ENCODE measurements at regions not wholly inside any gene's neighbourhood (a gene's known extent, or its start where the extent isn't known, plus 50 kb on each side); places are given as distances from the start of the nearest gene placed in this dataset.

DNA sequence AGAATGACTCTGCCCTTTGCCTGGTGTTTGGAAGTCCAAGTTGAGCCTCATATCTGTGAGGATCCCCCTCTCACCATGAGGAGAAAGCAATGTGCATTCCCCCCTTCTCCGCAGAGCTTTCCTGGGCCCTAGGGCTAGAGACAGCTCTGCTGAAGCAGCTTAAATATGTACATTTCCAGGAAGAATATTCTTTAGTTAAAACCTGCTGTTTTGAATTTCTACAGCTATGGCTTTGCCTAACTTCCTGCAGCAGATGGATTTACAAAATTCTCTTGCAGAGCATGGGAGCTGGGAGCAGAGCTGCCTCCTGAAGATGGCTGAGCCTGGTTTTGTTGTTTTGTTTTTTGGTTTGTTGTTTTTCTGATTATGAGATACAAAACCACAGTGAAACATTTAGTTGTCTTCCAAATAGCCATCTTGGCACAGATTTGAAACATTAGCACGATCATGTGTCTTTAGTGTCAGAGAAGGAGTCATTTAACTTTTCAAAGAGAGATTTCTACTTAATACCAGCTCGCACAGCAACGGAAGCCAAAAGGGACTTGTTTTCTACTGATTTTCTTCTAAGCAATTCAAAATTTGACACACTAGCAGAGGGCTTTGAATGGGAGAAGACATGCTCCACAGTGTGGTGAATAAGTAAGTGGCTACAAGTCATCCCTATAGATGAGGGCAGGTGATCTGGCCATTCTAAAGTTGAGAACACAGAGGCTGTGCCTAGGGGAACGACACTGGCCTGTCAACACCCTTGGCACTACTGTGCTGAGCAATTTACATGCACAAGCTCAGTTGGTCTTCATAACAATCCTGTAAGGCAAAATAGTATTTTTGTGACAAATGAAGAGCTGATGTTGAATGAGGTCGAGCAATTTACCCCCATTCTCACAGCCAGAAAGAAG, 222.6 kb downstream of the MREG start (continued):
- TF ChIP-seq HNF1A (IDR thresholded peaks at IDR 0.05; ENCODE audit: low read depth) (no peak), HNF1A (CRISPR knock-in tag; IDR thresholded peaks at IDR 0.05; ENCODE audit: borderline replicate concordance) (0 out of 2 replicates have a peak, but pooled peaks have one; percentile 20), ZNF317 (CRISPR knock-in tag; IDR thresholded peaks at IDR 0.05) (0 out of 2 replicates have a peak, but pooled peaks have one; percentile 3), DMTF1 (CRISPR knock-in tag; IDR thresholded peaks at IDR 0.05) (0 out of 2 replicates have a peak, but pooled peaks have one; percentile 56), ZNF572 (CRISPR knock-in tag; IDR thresholded peaks at IDR 0.05) (0 out of 2 replicates have a peak, but pooled peaks have one; percentile 31), ZNF205 (CRISPR knock-in tag; IDR thresholded peaks at IDR 0.05) (0 out of 2 replicates have a peak, but pooled peaks have one; percentile 27), HMG20B (CRISPR knock-in tag; conservative IDR thresholded peaks at IDR 0.05) (no peak), BCL6 (CRISPR knock-in tag; IDR thresholded peaks at IDR 0.05) (no peak), ZNF605 (CRISPR knock-in tag; IDR thresholded peaks at IDR 0.05) (0 out of 2 replicates have a peak, but pooled peaks have one; percentile 48), ZNF678 (CRISPR knock-in tag; IDR thresholded peaks at IDR 0.05) (0 out of 2 replicates have a peak, but pooled peaks have one; percentile 35), ZNF230 (CRISPR knock-in tag; IDR thresholded peaks at IDR 0.05) (0 out of 2 replicates have a peak, but pooled peaks have one; percentile 51), ZNF510 (CRISPR knock-in tag; IDR thresholded peaks at IDR 0.05; ENCODE audit: low read depth) (peak; percentile 80; the same call in 1 of the 2 replicates), ZFP90 (CRISPR knock-in tag; IDR thresholded peaks at IDR 0.05; ENCODE audit: borderline replicate concordance) (peak; percentile 31; the same call in 1 of the 2 replicates), KDM2A (CRISPR knock-in tag; IDR thresholded peaks at IDR 0.05; ENCODE audit: borderline replicate concordance, low read depth) (0 out of 2 replicates have a peak, but pooled peaks have one; percentile 14)
- TF ChIP-seq, protein P1, sequence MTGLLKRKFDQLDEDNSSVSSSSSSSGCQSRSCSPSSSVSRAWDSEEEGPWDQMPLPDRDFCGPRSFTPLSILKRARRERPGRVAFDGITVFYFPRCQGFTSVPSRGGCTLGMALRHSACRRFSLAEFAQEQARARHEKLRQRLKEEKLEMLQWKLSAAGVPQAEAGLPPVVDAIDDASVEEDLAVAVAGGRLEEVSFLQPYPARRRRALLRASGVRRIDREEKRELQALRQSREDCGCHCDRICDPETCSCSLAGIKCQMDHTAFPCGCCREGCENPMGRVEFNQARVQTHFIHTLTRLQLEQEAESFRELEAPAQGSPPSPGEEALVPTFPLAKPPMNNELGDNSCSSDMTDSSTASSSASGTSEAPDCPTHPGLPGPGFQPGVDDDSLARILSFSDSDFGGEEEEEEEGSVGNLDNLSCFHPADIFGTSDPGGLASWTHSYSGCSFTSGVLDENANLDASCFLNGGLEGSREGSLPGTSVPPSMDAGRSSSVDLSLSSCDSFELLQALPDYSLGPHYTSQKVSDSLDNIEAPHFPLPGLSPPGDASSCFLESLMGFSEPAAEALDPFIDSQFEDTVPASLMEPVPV (CRISPR knock-in tag; IDR thresholded peaks at IDR 0.05) = no peak
- TF ChIP-seq, protein P2, sequence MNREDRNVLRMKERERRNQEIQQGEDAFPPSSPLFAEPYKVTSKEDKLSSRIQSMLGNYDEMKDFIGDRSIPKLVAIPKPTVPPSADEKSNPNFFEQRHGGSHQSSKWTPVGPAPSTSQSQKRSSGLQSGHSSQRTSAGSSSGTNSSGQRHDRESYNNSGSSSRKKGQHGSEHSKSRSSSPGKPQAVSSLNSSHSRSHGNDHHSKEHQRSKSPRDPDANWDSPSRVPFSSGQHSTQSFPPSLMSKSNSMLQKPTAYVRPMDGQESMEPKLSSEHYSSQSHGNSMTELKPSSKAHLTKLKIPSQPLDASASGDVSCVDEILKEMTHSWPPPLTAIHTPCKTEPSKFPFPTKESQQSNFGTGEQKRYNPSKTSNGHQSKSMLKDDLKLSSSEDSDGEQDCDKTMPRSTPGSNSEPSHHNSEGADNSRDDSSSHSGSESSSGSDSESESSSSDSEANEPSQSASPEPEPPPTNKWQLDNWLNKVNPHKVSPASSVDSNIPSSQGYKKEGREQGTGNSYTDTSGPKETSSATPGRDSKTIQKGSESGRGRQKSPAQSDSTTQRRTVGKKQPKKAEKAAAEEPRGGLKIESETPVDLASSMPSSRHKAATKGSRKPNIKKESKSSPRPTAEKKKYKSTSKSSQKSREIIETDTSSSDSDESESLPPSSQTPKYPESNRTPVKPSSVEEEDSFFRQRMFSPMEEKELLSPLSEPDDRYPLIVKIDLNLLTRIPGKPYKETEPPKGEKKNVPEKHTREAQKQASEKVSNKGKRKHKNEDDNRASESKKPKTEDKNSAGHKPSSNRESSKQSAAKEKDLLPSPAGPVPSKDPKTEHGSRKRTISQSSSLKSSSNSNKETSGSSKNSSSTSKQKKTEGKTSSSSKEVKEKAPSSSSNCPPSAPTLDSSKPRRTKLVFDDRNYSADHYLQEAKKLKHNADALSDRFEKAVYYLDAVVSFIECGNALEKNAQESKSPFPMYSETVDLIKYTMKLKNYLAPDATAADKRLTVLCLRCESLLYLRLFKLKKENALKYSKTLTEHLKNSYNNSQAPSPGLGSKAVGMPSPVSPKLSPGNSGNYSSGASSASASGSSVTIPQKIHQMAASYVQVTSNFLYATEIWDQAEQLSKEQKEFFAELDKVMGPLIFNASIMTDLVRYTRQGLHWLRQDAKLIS (CRISPR knock-in tag; IDR thresholded peaks at IDR 0.05) = 0 out of 2 replicates have a peak, but pooled peaks have one; percentile 46

Data from HepG2 (cell line).